ENCODE measurements at regions not wholly inside any gene's neighbourhood (a gene's known extent, or its start where the extent isn't known, plus 50 kb on each side); places are given as distances from the start of the nearest gene placed in this dataset.

DNA sequence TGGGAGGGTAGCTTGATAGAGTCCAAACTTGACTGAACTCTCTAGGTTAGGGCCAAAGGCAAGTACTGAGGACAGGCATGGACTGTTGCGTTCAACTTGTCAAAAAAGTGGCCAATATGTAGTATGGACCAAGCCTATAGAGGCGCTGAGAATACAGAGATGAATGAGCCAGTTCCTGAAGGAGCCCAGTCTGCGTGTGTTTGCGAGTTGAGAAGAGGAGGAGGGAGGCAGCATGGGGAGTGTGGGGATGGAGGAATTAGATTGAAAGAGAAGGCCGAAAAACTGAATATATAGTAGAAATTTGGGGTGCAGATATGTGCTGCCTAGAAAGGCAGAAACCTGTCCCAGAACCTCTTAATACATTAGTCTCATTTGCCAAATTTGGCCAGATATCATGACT, 412.4 kb downstream of the PCNX1 start:
- no peak for DNase-seq (ENCODE audit: low read depth)
- H3K4me3 ChIP-seq (ENCODE audit: low read depth, low read length): peak overlapping the region; percentile 75

GRCh38 chr14:71320107-71320733, 413.0 kb downstream of the PCNX1 start, which contains the start of gene SIPA1L1:
Gene SIPA1L1 (plus strand): TSS chr14:71320476.
- peak; percentile 97 for DNase-seq (ENCODE audit: low read depth)
- peak within 1 kb of the TSS; percentile 75 for H3K4me3 ChIP-seq (ENCODE audit: low read depth, low read length)

GRCh38 chr14:71320734-71321573, 413.7 kb downstream of the PCNX1 start:
- peak overlapping the region; percentile 75 for H3K4me3 ChIP-seq (ENCODE audit: low read depth, low read length)
- no peak for DNase-seq (ENCODE audit: low read depth)

GRCh38 chr14:71321574-71322315, 414.5 kb downstream of the PCNX1 start:
- peak overlapping the region; percentile 75 for H3K4me3 ChIP-seq (ENCODE audit: low read depth, low read length)
- DNase-seq (ENCODE audit: low read depth): peak; percentile 47

- no peak for DNase-seq (ENCODE audit: low read depth)
- H3K4me3 ChIP-seq (ENCODE audit: low read depth, low read length): peak overlapping the region; percentile 75
Measured at GRCh38 chr14:71322655-71323250, 415.5 kb downstream of the PCNX1 start.

DNA sequence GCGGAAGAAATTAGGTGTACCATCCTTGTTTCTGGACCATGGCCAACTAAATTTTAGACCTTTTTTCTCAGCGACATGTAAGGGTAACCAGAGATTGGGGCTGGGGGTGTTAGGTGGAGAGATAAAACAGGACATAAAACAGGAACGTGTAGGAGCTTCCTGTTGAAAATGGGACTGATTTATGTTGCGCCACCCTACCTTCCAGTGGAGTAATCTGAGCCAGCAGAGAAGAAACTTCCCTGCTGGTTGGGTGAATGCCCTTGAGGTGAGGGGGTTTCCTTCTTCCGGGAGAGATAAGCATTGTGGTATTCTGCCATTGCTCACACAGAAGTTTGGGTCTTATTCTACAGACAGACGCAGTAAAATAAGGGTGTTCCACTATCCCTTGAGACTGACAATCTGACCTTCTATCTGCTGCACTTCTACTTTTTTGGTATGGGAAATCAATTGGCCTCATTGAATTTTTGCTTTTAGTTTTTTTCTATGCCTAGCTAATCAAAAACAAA, 417.6 kb downstream of the PCNX1 start:
- H3K4me3 ChIP-seq (ENCODE audit: low read depth, low read length): no peak overlapping the region
- DNase-seq (ENCODE audit: low read depth): no peak

DNA sequence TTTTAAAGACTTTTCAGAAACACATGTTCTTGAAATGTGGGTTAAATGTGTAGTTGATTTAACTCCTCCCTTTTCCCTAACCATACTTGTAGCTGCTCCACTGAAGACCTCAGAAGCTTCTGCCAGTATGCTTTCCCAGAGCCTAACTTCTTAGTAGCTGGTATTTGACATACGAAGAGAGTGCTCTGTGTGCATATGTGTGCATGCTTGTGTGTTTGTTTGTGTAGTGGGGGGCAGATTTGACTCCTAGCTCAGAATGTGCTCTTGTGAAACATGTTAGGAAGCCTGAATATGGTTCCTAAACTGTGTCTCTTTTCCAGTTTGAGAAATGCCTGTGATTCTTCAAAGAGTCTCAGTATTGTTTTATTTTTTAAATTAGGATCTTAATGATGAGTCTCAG, 420.4 kb downstream of the PCNX1 start:
- no peak for DNase-seq (ENCODE audit: low read depth)
- H3K4me3 ChIP-seq (ENCODE audit: low read depth, low read length): no peak overlapping the region

DNA sequence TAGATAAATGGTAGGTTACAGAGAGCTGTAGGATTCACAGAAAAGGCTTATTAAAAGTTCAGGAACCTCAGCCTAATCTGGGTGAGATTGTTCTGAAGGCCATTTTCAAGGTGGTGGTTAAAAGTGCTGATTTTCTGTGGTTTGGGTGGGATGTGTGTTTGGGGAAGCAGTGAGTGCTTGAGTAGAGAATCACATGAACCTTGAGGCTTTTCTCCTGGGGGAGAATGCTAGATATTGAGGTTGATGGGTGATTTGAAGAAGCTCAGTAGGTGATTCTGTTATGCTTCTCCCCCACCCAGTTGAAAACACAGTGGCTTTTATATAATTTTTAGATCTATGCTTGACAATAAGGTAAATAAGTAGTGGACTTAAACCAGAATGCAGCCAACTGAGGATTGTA, 420.9 kb downstream of the PCNX1 start:
- H3K4me3 ChIP-seq (ENCODE audit: low read depth, low read length): no peak overlapping the region

GRCh38 chr14:71328954-71329353, 421.7 kb downstream of the PCNX1 start:
- no peak overlapping the region for H3K4me3 ChIP-seq (ENCODE audit: low read depth, low read length)
- no peak for DNase-seq (ENCODE audit: low read depth)

More for the DNA sequence above, 420.9 kb downstream of the PCNX1 start:
- no peak for DNase-seq (ENCODE audit: low read depth)

GRCh38 chr14:71331403-71331802, 424.1 kb downstream of the PCNX1 start:
- DNase-seq (ENCODE audit: low read depth): no peak
- H3K4me3 ChIP-seq (ENCODE audit: low read depth, low read length): no peak overlapping the region

DNA sequence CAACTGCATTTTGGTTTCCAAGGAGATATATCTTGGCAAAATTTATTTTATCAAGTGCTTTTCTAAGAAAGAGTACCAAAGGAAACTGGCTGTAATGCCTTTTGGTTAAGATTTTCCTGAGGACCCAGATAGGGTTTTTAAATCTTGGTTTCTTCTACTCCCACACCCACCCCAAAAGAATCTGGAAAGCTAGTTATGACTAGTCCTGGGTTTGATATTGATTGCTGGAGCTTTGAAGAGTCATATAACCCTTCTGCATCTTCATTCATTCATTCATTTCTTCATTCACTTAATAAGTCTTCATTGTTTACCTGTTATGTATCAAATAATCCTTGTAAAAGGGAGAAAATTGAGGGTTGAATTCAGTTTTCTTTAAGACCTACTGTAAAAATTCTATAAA, 425.2 kb downstream of the PCNX1 start:
- DNase-seq (ENCODE audit: low read depth): no peak
- H3K4me3 ChIP-seq (ENCODE audit: low read depth, low read length): no peak overlapping the region

GRCh38 chr14:71333705-71334104, 426.4 kb downstream of the PCNX1 start:
- no peak for DNase-seq (ENCODE audit: low read depth)
- no peak overlapping the region for H3K4me3 ChIP-seq (ENCODE audit: low read depth, low read length)

- DNase-seq (ENCODE audit: low read depth): no peak
- H3K4me3 ChIP-seq (ENCODE audit: low read depth, low read length): no peak overlapping the region
Measured at GRCh38 chr14:71336489-71337192, 429.4 kb downstream of the PCNX1 start.

DNA sequence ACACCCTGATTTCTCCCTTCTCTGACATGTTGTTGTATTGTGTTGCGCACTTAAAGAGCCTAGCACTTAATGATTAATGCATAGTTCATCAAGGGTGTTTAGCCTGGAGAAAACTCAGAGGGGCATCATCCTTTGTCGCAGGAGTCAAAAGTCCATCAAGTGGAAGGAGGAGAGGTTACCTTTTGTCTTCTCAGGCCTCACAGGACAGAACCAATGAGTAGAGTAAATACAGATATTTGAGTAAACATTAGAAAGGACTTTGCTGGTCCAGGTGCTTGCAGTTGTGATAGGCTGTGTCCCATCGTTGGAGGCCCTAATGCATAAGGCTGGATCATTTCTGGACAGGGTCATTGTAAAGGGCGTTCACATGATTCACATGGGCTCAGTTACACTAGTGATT, 430.9 kb downstream of the PCNX1 start:
- DNase-seq (ENCODE audit: low read depth): no peak
- H3K4me3 ChIP-seq (ENCODE audit: low read depth, low read length): no peak overlapping the region

DNA sequence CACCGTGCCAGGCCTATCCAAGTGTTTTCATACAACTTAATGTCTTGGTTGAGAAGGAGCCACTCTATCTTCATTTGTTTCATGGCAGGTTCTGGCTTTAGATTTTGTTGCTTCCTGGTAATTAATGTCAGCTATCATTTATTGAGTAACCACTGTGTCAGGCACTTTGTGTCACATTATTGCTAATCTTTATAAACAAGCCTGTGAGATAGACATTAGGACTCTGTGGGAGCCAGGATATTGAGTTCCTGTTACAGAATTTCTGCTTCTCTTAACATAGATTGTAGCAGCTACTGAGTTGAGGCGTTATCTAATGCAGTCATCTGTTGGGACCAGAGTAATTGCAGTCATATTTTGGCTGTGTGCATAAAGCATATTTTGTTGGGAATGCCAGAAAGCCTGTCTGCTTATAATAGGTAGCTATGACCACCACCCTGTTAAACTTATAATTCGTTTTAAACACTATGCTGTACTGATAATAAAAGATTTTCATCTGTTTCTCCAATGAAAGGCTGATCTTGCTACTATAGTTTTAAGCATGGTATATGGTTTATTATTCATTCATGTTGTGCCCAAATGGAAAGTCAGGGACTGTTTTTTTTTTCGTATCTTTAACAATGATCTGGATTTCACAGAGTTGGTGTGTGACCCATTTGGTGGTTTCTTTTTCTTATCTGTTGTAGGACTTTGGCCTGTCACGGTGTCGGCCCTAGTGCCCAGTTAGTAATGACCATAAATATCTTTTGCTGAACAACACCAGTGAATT, 432.6 kb downstream of the PCNX1 start:
- DNase-seq (ENCODE audit: low read depth): no peak
- no peak overlapping the region for H3K4me3 ChIP-seq (ENCODE audit: low read depth, low read length)

GRCh38 chr14:71341156-71341555, 433.9 kb downstream of the PCNX1 start:
- DNase-seq (ENCODE audit: low read depth): no peak
- no peak overlapping the region for H3K4me3 ChIP-seq (ENCODE audit: low read depth, low read length)

DNA sequence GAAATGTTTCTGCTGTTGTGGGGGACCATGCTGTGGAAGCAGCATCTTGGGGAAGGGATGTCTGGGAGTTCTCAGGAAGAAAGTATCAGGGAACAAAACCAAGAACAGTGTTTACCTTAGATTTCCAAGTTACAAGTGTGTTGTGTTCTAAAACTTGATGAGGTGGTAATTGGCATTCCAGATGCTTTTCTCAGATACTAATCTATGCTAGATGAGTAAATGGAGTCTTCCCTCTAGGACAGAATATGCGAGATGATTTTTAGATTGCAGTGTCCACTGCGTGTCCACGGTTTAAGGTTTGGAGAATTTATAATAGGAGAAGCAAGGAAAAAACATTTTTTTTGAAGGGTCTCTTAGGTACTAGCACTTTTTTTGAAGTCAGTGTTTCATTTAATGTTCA, 436.5 kb downstream of the PCNX1 start:
- no peak for DNase-seq (ENCODE audit: low read depth)
- no peak overlapping the region for H3K4me3 ChIP-seq (ENCODE audit: low read depth, low read length)

- no peak for DNase-seq (ENCODE audit: low read depth)
- H3K4me3 ChIP-seq (ENCODE audit: low read depth, low read length): no peak overlapping the region
Measured at GRCh38 chr14:71344506-71344905, 437.2 kb downstream of the PCNX1 start.

Measured in skeletal muscle cell (primary cell).